Esophagus muscularis mucosa (tissue), 4 donors: ENCODE measurements at regions not wholly inside any gene's neighbourhood (a gene's known extent, or its start where the extent isn't known, plus 50 kb on each side); places are given as distances from the start of the nearest gene placed in this dataset.

Experiments
- DNase-seq: peaks from one replicate; pipeline ENCODE4 v3.0.0-alpha.2; 2017; ENCODE audit errors: extremely low spot score
- H3K27ac ChIP-seq, 4 donors: fragments of 200-600 bp; sonication (generic); replicated peaks in 1 of 4; 1 replicate in 3 of 4; 2 replicates in 1 of 4; pipeline ENCODE4 v1.5.1; 2016 to 2019; ENCODE audit warnings: mild to moderate bottlenecking in 1 of 4
- H3K27me3 ChIP-seq, 4 donors: fragments of 200-600 bp; sonication (generic); one replicate each; pipeline versions ENCODE4 v1.5.1 to v1.6.0; 2016 to 2019
- H3K36me3 ChIP-seq, 4 donors: fragments of 200-600 bp; sonication (generic); one replicate each; pipeline ENCODE4 v1.5.1; 2016 to 2019
- H3K4me1 ChIP-seq, 4 donors: fragments of 200-600 bp; sonication (generic); one replicate each; pipeline ENCODE4 v1.5.1; 2016 to 2019
- H3K4me3 ChIP-seq, 4 donors: fragments of 200-600 bp; sonication (generic); 1 replicate in 2 of 4; 2 replicates in 2 of 4; pipeline ENCODE4 v1.5.1; 2016 to 2019; ENCODE audit warnings: mild to moderate bottlenecking in 4 of 4, moderate library complexity in 1 of 4
- H3K9me3 ChIP-seq, 4 donors: fragments of 200-600 bp; sonication (generic); 1 replicate in 3 of 4; 2 replicates in 1 of 4; pipeline ENCODE4 v1.5.1; 2016 to 2019
- EP300 ChIP-seq: sonication (generic); formaldehyde crosslinking; IDR thresholded peaks from one replicate; pipeline ENCODE4 v1.6.1; 2017; ENCODE audit warnings: antibody characterized with exemption
- POLR2A ChIP-seq: fragments of 450-650 bp; IDR thresholded peaks from one replicate; pipeline ENCODE4 v1.6.1; 2017; ENCODE audit warnings: antibody characterized with exemption, moderate library complexity, mild to moderate bottlenecking, low read depth
- POLR2AphosphoS5 ChIP-seq, 2 donors: sonication (generic); formaldehyde crosslinking; IDR thresholded peaks; one replicate each; pipeline ENCODE4 v1.6.1; 2017; ENCODE audit warnings: antibody characterized with exemption in 2 of 2
- WGBS: methylation state at CpG from one replicate; pipeline ENCODE4 v1.1.5; 2018; 5-methylcytosine and 5-hydroxymethylcytosine counted together
- intact Hi-C: fragments of 100-400 bp; cut with DNase I; formaldehyde crosslinking; loops from one replicate; pipeline ENCODE4 v1.15.1; 2023
- TF ChIP-seq, protein P1 (sequence below), 3 experiments: fragments of 200-600 bp in 2 of 3; fragments of 450-650 bp in 1 of 3; sonication (generic) in 2 of 3; IDR thresholded peaks; one replicate each; pipeline ENCODE4 v1.5.1; 2017 to 2019; ENCODE audit warnings: antibody characterized with exemption in 3 of 3, mild to moderate bottlenecking in 2 of 3, moderate library complexity in 1 of 3

DNA sequence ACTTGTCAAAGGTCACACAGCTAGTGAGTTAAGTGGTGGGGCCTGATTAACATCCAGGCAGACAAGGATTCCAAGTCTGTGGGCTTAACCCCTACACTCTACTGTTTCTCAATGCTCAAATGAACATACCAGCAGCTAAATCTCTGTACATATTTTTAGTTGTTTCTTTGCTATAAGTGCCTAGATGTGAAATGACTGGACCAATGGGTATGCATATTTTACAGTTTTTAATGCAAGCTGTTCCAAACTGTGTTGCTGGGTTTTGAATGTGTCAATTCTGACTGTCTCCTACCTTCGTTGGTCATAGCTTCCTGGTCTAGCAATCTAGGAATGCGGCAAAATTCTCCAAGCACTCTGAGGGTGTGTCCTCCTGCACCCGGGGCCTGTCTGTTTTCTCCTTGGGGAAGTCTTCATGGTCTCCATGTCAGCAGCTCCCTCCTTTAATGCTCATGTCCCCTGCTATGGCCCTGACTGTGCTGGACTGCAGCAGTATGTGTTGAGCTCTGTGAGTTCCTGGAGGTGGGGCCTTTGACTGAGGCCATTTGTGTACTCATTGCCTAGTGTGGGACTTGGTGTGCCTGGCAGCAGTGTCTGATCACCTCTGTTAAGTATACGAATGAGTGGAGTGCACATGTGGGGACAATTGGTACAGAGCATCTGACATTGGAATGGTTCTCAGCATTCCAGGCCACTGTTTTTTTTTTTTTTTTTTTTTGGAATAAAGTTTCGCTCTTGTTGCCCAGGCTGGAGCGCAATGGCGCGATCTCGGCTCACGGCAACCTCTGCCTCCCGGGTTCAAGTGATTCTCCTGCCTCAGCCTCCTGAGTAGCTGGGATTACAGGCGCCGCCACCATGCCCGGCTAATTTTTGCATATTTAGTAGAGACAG is 72.9 kb upstream of the SLC2A1 start:
- Histone ChIP-seq H3K27ac (no peak overlapping the region), H3K36me3 (no peaks in the 10 kb centered on the region), H3K4me1 (no peaks in the 10 kb centered on the region), H3K4me3 (no peak overlapping the region), H3K9me3 (no peaks in the 10 kb centered on the region), H3K27me3 (peaks cover 0 to 7% (median 0%) of the 10 kb centered on the region in 4 donors)
- no peak for DNase-seq
- TF ChIP-seq POLR2AphosphoS5 (IDR thresholded peaks at IDR 0.05) (no peak), EP300 (no peak), POLR2A (no peak)
- TF ChIP-seq, protein P1, sequence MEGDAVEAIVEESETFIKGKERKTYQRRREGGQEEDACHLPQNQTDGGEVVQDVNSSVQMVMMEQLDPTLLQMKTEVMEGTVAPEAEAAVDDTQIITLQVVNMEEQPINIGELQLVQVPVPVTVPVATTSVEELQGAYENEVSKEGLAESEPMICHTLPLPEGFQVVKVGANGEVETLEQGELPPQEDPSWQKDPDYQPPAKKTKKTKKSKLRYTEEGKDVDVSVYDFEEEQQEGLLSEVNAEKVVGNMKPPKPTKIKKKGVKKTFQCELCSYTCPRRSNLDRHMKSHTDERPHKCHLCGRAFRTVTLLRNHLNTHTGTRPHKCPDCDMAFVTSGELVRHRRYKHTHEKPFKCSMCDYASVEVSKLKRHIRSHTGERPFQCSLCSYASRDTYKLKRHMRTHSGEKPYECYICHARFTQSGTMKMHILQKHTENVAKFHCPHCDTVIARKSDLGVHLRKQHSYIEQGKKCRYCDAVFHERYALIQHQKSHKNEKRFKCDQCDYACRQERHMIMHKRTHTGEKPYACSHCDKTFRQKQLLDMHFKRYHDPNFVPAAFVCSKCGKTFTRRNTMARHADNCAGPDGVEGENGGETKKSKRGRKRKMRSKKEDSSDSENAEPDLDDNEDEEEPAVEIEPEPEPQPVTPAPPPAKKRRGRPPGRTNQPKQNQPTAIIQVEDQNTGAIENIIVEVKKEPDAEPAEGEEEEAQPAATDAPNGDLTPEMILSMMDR (IDR thresholded peaks at IDR 0.05): no peak
- WGBS: 93% methylated on average over 14 of the region's 14 CpGs
- intact Hi-C loops: no loop called here

DNA sequence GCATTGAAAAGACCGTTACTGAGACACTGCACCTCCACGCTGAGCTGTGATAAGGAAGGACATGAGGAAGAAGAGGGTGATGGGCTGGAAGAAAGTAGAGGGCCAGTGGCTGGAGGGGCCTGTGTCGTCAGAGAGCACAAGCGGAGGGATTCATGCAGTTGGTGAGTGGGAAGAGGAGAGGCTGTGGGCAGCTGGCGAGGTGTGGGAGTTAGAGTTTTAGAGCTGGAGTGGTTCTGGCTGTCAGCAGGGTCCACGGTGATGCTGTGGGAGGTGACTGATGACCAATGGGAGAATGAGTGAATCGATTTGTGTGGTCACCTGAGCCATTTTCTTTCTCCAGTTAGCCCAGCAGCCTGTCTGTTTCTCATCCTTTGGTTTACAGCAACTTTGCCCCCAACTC is 66.2 kb upstream of the SLC2A1 start:
- Histone ChIP-seq H3K9me3 (no peaks in the 10 kb centered on the region), H3K4me1 (no peaks in the 10 kb centered on the region), H3K27me3 (peaks cover 0 to 8% (median 0%) of the 10 kb centered on the region in 4 donors), H3K4me3 (no peak overlapping the region), H3K27ac (no peak overlapping the region), H3K36me3 (no peaks in the 10 kb centered on the region)
- WGBS: 83% methylated on average over 7 of the region's 7 CpGs
- no peak for DNase-seq
- intact Hi-C loops: no loop called here
- TF ChIP-seq EP300: no peak
- TF ChIP-seq, protein P1 (IDR thresholded peaks at IDR 0.05): no peak
- TF ChIP-seq POLR2A: no peak
- TF ChIP-seq POLR2AphosphoS5 (IDR thresholded peaks at IDR 0.05): no peak

DNA sequence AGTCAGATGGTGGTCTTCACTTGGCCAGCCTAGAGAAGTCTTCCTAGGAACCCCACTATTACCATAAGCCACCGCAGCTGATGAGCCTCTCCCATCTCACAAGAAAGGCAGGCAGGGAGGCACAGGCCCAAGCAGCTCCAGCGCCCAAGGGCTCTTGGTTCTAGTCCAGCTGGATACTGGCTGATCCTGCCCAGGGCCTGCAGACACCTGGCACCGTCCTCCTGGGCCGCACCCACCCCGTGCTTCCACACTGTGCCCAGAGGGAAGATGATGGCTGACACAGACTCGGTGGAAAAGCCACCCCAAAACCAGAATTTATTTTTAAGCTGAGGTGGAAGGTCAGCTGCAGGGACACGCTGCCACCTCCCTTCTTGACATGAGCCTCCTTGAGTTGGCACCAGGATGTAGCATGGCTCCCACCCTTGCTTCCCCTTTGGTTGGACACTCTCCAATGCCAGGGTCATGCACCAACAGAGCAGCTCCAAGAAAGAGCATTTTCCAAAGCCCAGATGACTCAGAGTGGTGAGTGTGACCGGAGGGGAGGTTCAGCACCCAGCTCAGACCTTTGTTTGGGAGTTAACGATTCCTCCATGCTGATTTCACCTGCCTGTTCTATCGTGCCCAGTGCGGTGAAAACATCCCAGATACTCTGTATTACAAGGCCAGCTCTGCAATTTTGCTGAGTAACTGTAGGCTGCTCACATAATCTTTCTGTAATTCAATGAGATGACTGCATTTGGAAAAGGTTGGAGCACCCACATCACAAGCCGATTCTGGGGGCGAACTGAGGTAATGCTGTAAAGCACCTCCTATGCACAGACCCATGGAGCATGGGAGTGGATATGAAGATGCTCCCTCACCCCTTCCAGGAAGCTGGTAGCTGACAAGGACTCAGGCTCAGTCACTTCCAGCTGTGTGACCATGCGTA is 63.1 kb upstream of the SLC2A1 start:
- TF ChIP-seq POLR2AphosphoS5 (IDR thresholded peaks at IDR 0.05): no peak
- no peak for TF ChIP-seq EP300
- TF ChIP-seq POLR2A: no peak
- TF ChIP-seq, protein P1 (IDR thresholded peaks at IDR 0.05): no peak
- Histone ChIP-seq H3K4me1 (no peaks in the 10 kb centered on the region), H3K27me3 (peaks cover 0 to 5% (median 0%) of the 10 kb centered on the region in 4 donors), H3K27ac (no peak overlapping the region), H3K36me3 (no peaks in the 10 kb centered on the region), H3K4me3 (no peak overlapping the region), H3K9me3 (no peaks in the 10 kb centered on the region)
- intact Hi-C loops: no loop called here
- DNase-seq: no peak
- WGBS: 89% methylated on average over 13 of the region's 14 CpGs

DNA sequence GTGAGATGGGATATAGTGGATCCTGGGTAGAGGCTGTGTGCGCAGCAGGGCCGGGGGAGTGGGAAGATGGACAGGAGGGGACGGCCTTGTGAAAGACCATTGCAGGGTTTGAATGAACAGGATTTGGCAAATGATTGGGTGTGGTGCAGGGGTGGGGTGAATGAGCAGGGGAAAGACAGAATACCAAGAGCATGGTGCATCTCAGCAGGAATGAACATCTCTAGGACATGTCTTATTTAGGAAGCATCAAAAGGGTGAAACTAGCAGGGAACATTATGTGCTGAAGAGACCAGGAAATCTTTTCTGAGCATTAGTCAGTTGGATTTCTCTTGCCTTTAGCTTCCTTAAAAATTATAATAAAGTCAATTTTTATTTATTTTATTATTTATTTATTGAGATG is 60.6 kb upstream of the SLC2A1 start:
- intact Hi-C loops: no loop called here
- DNase-seq: no peak
- WGBS: 100% methylated on average over 3 of the region's 3 CpGs
- Histone ChIP-seq H3K4me3 (no peak overlapping the region), H3K4me1 (no peaks in the 10 kb centered on the region), H3K27me3 (peaks cover 0 to 5% (median 0%) of the 10 kb centered on the region in 4 donors), H3K27ac (no peak overlapping the region), H3K36me3 (no peaks in the 10 kb centered on the region), H3K9me3 (no peaks in the 10 kb centered on the region)
- TF ChIP-seq POLR2A (no peak), POLR2AphosphoS5 (IDR thresholded peaks at IDR 0.05) (no peak), EP300 (no peak)
- TF ChIP-seq, protein P1 (IDR thresholded peaks at IDR 0.05): no peak
